Lower leg skin (tissue), 4 donors: ENCODE measurements at regions not wholly inside any gene's neighbourhood (a gene's known extent, or its start where the extent isn't known, plus 50 kb on each side); places are given as distances from the start of the nearest gene placed in this dataset.

Experiments used
- DNase-seq, 2 donors: peaks; one replicate each; pipeline ENCODE4 v3.0.0-alpha.2; 2019; ENCODE audit warnings: low spot score in 2 of 2
- H3K4me3 ChIP-seq: fragments of 200-600 bp; sonication (generic); 2 replicates; pipeline ENCODE4 v1.5.1; 2017; ENCODE audit warnings: mild to moderate bottlenecking, low read depth; ENCODE audit not compliant: poor library complexity, severe bottlenecking
- CTCF ChIP-seq, 3 donors: fragments of 450-650 bp; IDR thresholded peaks; one replicate each; pipeline ENCODE4 v1.5.1; 2016; ENCODE audit warnings: antibody characterized with exemption in 3 of 3, mild to moderate bottlenecking in 3 of 3, moderate library complexity in 2 of 3
- POLR2A ChIP-seq, 2 donors: fragments of 450-650 bp; IDR thresholded peaks; one replicate each; pipeline ENCODE4 v1.6.1; 2016 to 2017; ENCODE audit warnings: antibody characterized with exemption in 2 of 2, mild to moderate bottlenecking in 1 of 2, moderate library complexity in 1 of 2
- WGBS, 2 donors: methylation state at CpG; one replicate each; pipeline ENCODE4 v1.1.5; 2018; 5-methylcytosine and 5-hydroxymethylcytosine counted together
- intact Hi-C: fragments of 100-400 bp; cut with DNase I; formaldehyde crosslinking; loops from one replicate; pipeline ENCODE4 v1.15.0; 2023; ENCODE audit warnings: low total_unique reads

- DNase-seq: no peak
- intact Hi-C loops: no loop called here
- no peak for TF ChIP-seq POLR2A (IDR thresholded peaks at IDR 0.05)
- no peak for TF ChIP-seq CTCF (IDR thresholded peaks at IDR 0.05)
- no peak overlapping the region for H3K4me3 ChIP-seq
These were observed 673.0 kb upstream of the LMO3 start for GRCh38 chr12:17278946-17279345.

- no peak overlapping the region for H3K4me3 ChIP-seq
- intact Hi-C loops: no loop called here
- DNase-seq: no peak
- TF ChIP-seq CTCF (IDR thresholded peaks at IDR 0.05) (no peak), POLR2A (IDR thresholded peaks at IDR 0.05) (no peak)
- WGBS, 2 donors: 85 to 87% methylated on average over 5 of the region's 5 CpGs
These were observed 670.2 kb upstream of the LMO3 start for GRCh38 chr12:17276196-17276595.

GRCh38 chr12:17266856-17267255 lies 660.9 kb upstream of the LMO3 start:
- no peak for DNase-seq
- intact Hi-C loops: no loop called here
- H3K4me3 ChIP-seq: no peak overlapping the region
- TF ChIP-seq CTCF (IDR thresholded peaks at IDR 0.05) (no peak), POLR2A (IDR thresholded peaks at IDR 0.05) (no peak)
- 83 to 85% methylated on average over 5 of the region's 5 CpGs for WGBS, 2 donors

- DNase-seq: no peak
- no peak overlapping the region for H3K4me3 ChIP-seq
- WGBS, 2 donors: 88 to 92% methylated on average over 2 of the region's 2 CpGs
- intact Hi-C loops: no loop called here
- TF ChIP-seq POLR2A (IDR thresholded peaks at IDR 0.05) (no peak), CTCF (IDR thresholded peaks at IDR 0.05) (no peak)
These were observed 658.6 kb upstream of the LMO3 start for GRCh38 chr12:17264603-17265002.

- no peak for DNase-seq
- WGBS, 2 donors: 91 to 93% methylated on average over 4 of the region's 4 CpGs
- intact Hi-C loops: no loop called here
- no peak for TF ChIP-seq POLR2A (IDR thresholded peaks at IDR 0.05)
- TF ChIP-seq CTCF (IDR thresholded peaks at IDR 0.05): no peak
- H3K4me3 ChIP-seq: no peak overlapping the region
These were observed 633.9 kb upstream of the LMO3 start for GRCh38 chr12:17239874-17240273.

- no peak overlapping the region for H3K4me3 ChIP-seq
- WGBS, 2 donors: 71 to 73% methylated on average over 5 of the region's 5 CpGs
- DNase-seq: no peak
- TF ChIP-seq CTCF (IDR thresholded peaks at IDR 0.05): no peak
- no peak for TF ChIP-seq POLR2A (IDR thresholded peaks at IDR 0.05)
- intact Hi-C loops: no loop called here
These were observed 630.0 kb upstream of the LMO3 start for GRCh38 chr12:17235996-17236395.
